T47D (cell line): ENCODE measurements at regions not wholly inside any gene's neighbourhood (a gene's known extent, or its start where the extent isn't known, plus 50 kb on each side); places are given as distances from the start of the nearest gene placed in this dataset.
"Not testable (repeated sequence)": the region's sequence is repeated elsewhere in the genome, so short reads cannot be mapped to it uniquely, and the experiment has no call there.

Experiments
- DNase-seq, 2 experiments: peaks; one replicate each; pipeline versions ENCODE4 v3.0.0 to v3.0.0-alpha.2; 2011 to 2012; ENCODE audit warnings: low read depth in 1 of 2, low spot score in 1 of 2
- JUND ChIP-seq: IDR thresholded peaks from 2 replicates; pipeline ENCODE4 v1.6.1; 2012; ENCODE audit warnings: low read depth
- in situ Hi-C: cut with HindIII; loops from 2 replicates; pipeline ENCODE4 v1.10.0; 2016; ENCODE audit warnings: low sequenced_read_pairs, low pct_unique_long_range_greater_than_20kb

GRCh38 chr9:31320494-31320893 lies 1063.9 kb upstream of the ACO1 start:
- DNase-seq, result no peak
- in situ Hi-C loops, result no loop called here
- TF ChIP-seq JUND, result no peak

- in situ Hi-C loops, result no loop called here
- no peak for DNase-seq
- no peak for TF ChIP-seq JUND
Observed at GRCh38 chr9:31321256-31321655, 1063.2 kb upstream of the ACO1 start.

- DNase-seq, result no peak
- no peak for TF ChIP-seq JUND
- in situ Hi-C loops, result no loop called here
Observed at GRCh38 chr9:31321686-31322085, 1062.8 kb upstream of the ACO1 start.

GRCh38 chr9:31323726-31324444 lies 1060.6 kb upstream of the ACO1 start:
- no peak for TF ChIP-seq JUND
- DNase-seq, result no peak
- in situ Hi-C loops, result no loop called here

- in situ Hi-C loops, result no loop called here
- no peak for DNase-seq
- TF ChIP-seq JUND, result no peak
Observed at GRCh38 chr9:31325778-31326177, 1058.7 kb upstream of the ACO1 start.

GRCh38 chr9:31326883-31327282 lies 1057.6 kb upstream of the ACO1 start:
- DNase-seq, in situ Hi-C loops: not testable (repeated sequence)

GRCh38 chr9:31334837-31335528 lies 1049.5 kb upstream of the ACO1 start:
- in situ Hi-C loops, result no loop called here
- no peak for DNase-seq
- TF ChIP-seq JUND, result no peak

GRCh38 chr9:31335529-31336234 lies 1048.8 kb upstream of the ACO1 start:
- in situ Hi-C loops, result no loop called here

GRCh38 chr9:31336386-31336785 lies 1048.1 kb upstream of the ACO1 start:
- in situ Hi-C loops, result no loop called here
- no peak for TF ChIP-seq JUND
- no peak for DNase-seq

More at GRCh38 chr9:31335529-31336234, 1048.8 kb upstream of the ACO1 start:
- no peak for TF ChIP-seq JUND
- DNase-seq, result no peak

GRCh38 chr9:31336841-31337240 lies 1047.6 kb upstream of the ACO1 start:
- TF ChIP-seq JUND, result no peak
- no peak for DNase-seq
- in situ Hi-C loops, result no loop called here

GRCh38 chr9:31347082-31347617 lies 1037.3 kb upstream of the ACO1 start:
- in situ Hi-C loops, result no loop called here
- TF ChIP-seq JUND, result no peak
- DNase-seq, result peak in 1 of 2 experiments; percentile 49

GRCh38 chr9:31355159-31355882 lies 1029.1 kb upstream of the ACO1 start:
- no peak for TF ChIP-seq JUND
- DNase-seq, result no peak
- in situ Hi-C loops, result no loop called here
